Stimulated activated CD4-positive, alpha-beta T cell treated with anti-CD3 and anti-CD28 coated beads, Interleukin-4, amount 100 ng/mL, for 4 hours (primary cell): ENCODE measurements at regions not wholly inside any gene's neighbourhood (a gene's known extent, or its start where the extent isn't known, plus 50 kb on each side); places are given as distances from the start of the nearest gene placed in this dataset.
"Not testable (repeated sequence)": the region's sequence is repeated elsewhere in the genome, so short reads cannot be mapped to it uniquely, and the experiment has no call there.

ENCODE experiments used
- DNase-seq, 2 experiments: peaks; one replicate each; pipeline ENCODE4 v3.0.0-alpha.2; 2020

- DNase-seq: no peak
These were observed 687.7 kb upstream of the ARRDC3 start for GRCh38 chr5:92070786-92071185.

- DNase-seq: no peak
These were observed 681.9 kb upstream of the ARRDC3 start for GRCh38 chr5:92064993-92065392.

DNA sequence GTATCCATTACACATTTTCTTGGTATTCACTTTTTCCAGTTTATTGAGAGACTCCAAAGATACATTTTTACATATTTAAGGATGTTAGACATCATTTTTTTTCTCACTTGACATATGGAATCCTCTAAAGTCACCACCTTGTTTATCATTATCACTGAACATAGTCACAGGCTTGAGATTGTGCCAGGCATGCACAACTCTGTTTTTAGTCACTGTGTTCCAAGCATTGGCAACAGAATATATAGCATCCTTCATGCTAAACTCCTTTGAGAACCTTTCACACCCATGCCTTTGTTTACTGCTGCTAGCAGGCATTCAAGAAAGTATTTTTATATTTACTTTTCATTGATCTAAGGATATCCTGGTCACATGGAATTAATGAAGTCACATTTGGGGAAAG is 668.6 kb upstream of the ARRDC3 start:
- DNase-seq: no peak

DNA sequence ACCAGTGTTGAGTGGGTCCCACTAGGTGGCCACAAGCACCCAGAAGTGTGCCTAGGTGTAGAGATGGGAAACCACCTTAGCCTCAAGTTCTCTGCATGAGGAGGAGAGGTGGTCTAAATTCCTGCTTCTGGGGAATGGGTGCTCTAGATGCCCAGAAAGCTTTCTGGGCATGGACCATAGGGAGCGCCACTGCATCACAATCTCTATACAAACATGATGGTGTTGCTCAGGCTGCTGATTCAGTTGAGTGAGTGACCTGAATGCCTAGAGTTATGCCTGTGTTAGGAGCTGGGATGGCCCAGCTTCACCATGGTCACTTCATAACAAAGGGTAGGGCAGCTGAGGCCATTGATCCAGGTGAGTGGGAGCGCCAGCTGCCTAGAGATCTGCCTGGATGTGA is 667.9 kb upstream of the ARRDC3 start:
- DNase-seq: no peak

DNA sequence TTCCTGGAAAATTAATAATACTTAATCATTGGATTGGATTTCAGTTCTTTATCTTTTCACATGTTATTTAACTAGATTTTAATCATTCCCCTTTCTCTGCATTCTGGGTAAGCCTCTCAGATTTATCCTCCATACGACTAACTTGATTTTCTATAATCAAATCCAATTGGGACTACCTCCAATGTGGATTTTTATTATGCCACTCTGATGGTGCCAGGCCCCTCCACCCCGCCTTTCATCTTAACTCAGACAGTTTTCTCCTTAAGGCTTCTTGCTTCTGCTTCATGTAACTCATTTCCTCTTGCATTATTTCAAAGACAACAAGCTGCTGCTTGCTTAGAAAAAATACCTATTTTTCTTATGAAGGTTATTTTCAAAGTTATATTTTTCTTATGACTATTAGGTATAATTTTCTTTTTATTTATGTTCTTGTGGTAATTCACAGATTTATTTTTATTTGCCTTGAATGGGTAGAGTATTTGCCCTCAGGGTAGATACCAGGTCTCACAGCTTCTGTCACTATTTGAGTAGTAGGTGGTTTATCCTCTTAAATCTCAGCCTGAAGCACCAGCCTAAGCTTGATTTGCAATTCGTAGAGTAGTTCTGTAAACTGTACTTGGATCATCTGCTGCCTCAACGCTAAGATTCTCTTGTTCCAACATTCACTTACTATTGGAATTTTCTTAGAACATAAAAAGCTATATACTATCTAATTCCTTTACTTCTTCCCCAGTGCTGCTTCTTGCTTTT is 659.0 kb upstream of the ARRDC3 start:
- no peak for DNase-seq

- no peak for DNase-seq
These were observed 658.1 kb upstream of the ARRDC3 start for GRCh38 chr5:92041206-92041605.

DNA sequence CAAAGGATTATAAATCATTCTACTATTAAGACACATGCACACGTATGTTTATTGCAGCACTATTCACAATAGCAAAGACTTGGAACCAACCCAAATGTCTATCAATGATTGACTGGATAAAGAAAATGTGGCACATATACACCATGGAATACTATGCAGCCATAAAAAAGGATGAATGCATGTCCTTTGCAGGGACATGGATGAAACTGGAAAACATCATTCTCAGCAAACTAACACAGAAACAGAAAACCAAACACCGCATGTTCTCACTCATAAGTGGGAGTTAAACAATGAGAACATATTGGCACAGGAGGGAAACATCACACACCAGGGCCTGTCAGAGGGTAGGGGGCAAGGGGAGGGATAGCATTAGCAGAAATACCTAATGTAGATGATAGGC is 646.7 kb upstream of the ARRDC3 start:
- not testable (repeated sequence) for DNase-seq

- no peak for DNase-seq
These were observed 640.4 kb upstream of the ARRDC3 start for GRCh38 chr5:92023555-92023954.

DNA sequence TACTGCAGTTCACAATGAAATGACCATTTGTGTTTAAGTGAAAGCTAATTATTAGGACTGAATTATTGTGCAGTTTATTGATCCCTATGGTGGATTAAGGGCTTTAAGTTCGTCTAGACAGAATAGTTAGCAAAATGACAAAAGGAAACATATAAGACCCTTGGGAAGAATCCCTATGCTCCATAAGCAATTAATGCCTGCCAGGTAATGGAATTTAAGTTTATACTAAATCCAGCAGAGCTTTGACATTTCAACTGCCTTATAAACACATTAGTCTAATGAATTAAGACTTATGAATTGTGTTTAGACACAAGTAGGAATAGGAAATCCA is 640.0 kb upstream of the ARRDC3 start:
- no peak for DNase-seq

- no peak for DNase-seq
These were observed 639.5 kb upstream of the ARRDC3 start for GRCh38 chr5:92022415-92023140.

DNA sequence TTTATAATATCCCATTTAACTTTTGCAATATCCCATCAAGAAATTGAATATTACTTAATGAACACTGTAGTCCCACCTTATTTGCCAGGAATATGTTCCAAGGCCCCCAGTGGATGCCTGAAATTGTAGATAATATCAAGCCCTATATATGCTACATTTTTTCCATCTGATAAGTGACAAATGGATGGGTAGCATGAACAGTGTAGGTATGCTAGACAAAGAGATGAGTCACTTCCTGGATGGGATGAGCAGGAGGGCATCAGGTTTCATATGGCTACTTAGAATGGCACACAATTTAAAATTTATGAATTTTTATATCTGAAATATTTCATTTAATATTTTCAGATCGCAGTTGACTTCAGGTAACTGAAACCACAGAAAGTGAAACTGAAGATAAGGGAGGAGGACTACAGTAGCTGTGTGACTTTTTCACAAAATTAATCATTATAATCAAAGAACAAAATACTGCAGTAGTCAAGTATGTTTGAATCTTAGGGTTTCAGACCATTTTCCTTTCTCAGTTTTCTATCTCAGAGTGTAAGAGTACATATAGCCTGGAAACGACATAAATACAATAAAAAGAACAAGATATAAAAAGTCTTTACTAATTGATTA is 636.4 kb upstream of the ARRDC3 start:
- no peak for DNase-seq

- DNase-seq: no peak
These were observed 634.7 kb upstream of the ARRDC3 start for GRCh38 chr5:92017776-92018175.

DNA sequence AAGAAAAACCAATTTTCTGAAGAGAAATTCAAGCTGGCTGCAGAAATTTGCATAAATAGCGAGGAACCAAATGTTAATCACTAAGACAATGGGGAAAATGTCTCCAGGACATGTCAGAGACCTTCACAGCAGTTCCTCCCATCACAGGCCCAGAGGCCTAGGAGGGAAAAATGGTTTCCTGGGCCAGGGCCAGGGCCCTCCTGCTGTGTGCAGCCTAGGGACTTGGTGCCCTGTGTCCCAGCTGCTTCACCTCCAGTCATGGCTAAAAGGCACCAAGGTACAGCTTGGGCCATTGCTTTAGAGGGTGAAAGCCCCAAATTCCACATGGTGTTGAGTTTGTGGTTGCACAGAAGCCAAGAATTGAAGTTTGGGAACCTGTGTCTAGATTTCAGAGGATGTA is 628.7 kb upstream of the ARRDC3 start:
- DNase-seq: not testable (repeated sequence)

DNA sequence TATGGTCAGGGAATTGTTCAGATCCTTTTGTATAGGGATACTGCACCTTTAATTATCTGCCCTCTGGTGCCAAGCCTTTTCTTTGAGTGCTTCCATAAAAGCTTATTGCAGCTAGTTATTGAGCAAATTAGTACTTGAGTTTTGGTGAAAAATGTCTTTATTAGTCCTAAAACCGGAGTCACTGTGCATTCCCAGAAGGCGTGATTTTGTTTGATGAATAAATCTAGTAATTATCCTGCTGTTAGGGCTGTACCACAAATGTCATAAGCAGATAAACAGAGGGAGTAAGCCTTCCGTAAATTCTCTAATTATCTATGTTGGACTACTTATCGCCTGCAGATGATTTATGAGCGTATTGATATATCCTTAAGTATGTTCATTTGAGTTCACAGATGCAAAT is 620.7 kb upstream of the ARRDC3 start:
- no peak for DNase-seq

GRCh38 chr5:92002721-92003274 is 619.7 kb upstream of the ARRDC3 start:
- DNase-seq: no peak

DNA sequence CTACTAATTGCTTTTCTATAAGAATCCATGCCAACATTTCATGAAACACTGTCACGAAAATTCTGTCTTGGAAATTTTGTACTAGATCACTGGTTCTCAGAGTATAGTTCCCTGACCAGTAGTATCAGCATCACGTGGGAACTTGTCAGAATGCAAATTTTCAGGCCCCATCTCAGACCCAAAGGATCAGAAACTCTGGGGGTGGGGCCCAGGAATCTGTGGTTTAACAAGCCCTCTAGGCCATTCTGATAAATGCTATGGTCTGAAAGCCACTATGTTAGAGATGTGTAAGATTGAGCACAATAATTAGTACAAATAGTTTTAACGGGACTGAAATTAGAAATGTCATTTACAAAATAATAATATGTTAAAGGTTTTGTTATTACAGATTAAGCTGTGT is 615.7 kb upstream of the ARRDC3 start:
- no peak for DNase-seq

DNA sequence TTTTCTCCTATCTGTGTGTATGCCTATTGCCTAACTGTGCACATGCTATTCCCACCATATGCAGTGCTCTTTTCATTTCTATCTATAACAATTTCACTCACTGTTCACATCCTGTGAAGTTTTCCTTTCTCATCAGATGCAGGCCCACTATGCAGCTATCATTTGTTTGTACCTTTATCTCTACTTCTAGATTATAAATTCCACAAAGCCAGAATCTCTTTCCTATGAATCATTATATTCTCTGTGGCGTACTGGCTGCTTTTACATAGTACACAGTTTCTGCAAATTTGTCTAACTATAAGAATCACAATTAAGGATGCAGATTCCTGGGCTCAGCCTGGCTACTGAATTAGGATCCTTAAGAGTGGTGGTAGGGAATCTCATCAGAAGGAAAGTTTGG is 600.8 kb upstream of the ARRDC3 start:
- no peak for DNase-seq

DNA sequence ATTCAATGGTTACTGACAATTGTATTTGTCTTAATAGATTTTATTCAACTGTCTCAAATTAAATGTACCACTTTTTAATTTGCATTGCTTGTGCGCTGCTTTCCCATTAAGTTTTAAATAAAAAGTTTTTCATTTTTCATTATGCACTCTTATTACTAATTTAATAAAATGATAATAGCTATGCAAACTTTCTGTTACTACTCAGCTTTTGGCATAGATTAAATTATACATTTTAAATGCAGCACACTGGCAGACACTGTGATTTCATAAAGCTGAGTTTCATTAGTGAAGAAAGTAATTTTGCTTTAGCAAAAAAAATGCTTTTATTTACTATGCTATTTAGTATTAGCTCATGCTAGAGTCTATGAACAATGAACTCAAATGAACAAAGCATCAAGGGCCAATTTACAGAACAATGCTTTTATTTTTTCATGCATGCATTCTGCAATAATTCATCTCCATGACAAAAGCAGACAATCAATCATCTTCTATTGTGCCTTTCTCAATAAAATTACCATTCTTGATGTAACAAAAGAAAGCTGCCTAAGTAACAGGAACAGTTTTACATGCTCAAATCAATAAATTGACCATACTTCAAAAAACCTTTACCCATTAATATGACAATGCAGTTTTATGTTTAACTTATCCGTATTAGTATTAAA is 595.2 kb upstream of the ARRDC3 start:
- DNase-seq: no peak

GRCh38 chr5:91977579-91977978 is 594.5 kb upstream of the ARRDC3 start:
- DNase-seq: no peak

GRCh38 chr5:91976451-91976850 is 593.3 kb upstream of the ARRDC3 start:
- DNase-seq: no peak

GRCh38 chr5:91963166-91963565 is 580.0 kb upstream of the ARRDC3 start:
- DNase-seq: no peak

GRCh38 chr5:91957666-91958065 is 574.5 kb upstream of the ARRDC3 start:
- DNase-seq: no peak

- no peak for DNase-seq
These were observed 573.6 kb upstream of the ARRDC3 start for GRCh38 chr5:91956738-91957137.

- DNase-seq: no peak
These were observed 572.5 kb upstream of the ARRDC3 start for GRCh38 chr5:91955610-91956009.
